COLO668 (cell line): ENCODE measurements at regions not wholly inside any gene's neighbourhood (a gene's known extent, or its start where the extent isn't known, plus 50 kb on each side); places are given as distances from the start of the nearest gene placed in this dataset.

Experiments used
- DNase-seq: peaks from one replicate; lab custom pipeline; 2025; ENCODE audit not compliant: unreplicated experiment; lab: John Stamatoyannopoulos, UW

- no peak for DNase-seq
Measured at GRCh38 chr7:153005750-153006435, 246.3 kb downstream of the ACTR3B start.

- DNase-seq, result no peak
Measured at GRCh38 chr7:153006452-153006851, 246.9 kb downstream of the ACTR3B start.

DNA sequence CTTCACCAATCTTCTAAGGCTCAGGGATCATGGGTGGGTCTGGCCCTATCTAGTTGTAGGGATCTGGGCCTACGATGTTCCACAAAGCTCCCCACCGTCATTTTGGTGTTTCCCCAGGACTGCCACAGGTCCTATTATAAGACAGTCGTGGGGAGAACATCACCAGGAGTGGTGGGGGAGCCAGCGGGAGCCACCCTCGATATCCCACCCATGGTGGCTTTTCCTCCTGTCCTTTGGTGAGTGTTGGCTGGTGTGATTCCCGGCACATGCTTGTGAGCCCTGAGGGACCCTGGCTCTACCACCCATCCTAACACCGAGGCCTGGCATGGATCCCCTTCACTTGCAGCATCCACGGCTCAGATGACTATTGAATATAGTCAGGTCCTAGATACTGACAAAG, 247.4 kb downstream of the ACTR3B start:
- DNase-seq, result no peak

DNA sequence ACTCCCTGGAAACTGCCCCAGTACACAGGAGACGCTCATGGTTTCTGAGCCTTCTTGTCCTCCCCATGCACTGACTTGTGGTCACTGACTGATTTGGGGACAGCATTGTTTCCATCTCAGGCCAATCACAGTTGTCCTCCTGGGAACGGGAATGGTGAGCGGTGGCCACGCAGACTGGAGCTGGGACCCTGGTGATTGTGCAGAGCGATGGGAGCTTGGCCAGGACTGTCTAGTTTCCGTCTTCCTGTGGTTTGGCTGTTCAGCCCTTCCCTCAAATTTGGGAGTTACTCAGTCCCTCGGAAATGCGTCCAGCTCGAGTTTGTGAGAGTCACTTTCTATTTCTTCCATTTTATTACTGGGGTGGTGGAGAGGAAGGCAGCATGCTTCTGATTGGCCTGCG, 250.9 kb downstream of the ACTR3B start:
- DNase-seq, result no peak

- no peak for DNase-seq
Measured at GRCh38 chr7:153012203-153012602, 252.7 kb downstream of the ACTR3B start.

DNA sequence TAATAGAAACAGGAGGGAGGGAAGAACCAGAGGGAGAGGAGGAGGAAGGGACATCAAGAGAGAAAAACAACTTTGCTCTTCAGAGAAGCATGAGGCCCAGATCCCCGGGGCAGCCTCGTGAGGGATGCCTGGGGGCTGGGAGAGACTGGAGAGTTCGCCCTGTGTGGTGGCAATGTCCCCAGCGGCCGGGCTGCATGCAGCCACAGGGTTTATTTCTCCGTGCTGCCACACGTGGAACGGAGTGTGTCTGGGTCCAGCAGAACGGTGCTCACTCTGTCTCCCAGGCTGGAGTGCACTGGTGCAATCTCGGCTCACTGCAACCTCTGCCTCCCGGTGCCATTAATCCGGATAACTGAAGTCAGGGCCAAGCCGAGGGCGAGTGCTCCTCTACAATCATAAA, 257.7 kb downstream of the ACTR3B start:
- DNase-seq, result no peak

GRCh38 chr7:153021542-153021941, 262.0 kb downstream of the ACTR3B start:
- DNase-seq, result no peak

DNA sequence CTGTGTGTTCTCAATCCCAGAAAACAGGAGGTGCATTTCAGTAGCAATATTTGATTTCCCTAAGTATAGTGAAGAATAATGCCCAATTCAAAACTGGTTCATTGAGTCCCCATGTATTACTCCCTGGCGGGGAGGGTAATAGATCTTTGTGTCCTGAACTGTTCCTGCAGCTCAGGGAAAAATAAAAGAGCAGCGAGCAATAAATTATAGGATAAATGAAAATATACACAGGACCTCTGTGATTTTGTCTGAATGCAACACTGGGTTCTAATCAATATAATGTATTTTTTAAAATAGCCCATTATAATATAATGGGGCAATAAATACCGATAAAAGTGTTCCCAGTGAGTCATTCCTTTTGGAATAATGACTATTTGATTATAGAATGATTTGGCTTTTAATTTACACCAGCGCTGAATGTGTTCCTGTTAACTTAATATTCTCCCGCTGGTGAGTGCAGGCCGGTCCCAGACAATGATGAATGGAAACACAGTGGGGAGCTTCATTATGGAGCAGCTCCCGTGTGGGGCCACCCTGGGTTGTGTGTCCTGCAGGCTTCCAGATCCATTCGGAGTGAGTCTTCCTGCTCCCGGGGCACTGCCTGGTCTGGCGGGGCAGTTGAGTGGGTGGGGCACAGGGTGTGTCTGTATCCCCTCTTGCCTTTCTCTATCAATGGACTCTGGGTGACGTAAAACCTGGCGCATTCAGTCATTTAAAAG, 263.1 kb downstream of the ACTR3B start:
- DNase-seq, result no peak

DNA sequence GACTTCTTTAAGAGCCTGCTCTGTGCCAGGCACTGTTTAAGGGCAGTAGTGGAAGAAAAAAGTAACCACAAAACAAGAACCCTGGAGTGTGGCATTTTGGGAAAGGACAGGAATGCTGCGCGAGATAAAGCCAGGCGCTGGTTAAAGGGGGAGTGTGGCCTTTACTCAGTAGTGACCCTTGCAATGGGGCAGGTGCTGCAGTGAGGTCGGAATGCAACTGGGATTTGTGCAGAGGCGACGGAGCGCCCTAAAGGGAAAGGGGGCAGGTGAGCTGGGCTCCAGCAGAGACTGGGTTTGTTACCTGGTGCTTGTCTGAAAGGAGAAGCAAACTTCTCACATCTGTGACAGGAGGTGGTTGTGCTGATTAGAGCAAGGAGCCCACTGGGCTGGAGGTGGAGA, 263.6 kb downstream of the ACTR3B start:
- no peak for DNase-seq

GRCh38 chr7:153027210-153027609, 267.7 kb downstream of the ACTR3B start:
- no peak for DNase-seq

DNA sequence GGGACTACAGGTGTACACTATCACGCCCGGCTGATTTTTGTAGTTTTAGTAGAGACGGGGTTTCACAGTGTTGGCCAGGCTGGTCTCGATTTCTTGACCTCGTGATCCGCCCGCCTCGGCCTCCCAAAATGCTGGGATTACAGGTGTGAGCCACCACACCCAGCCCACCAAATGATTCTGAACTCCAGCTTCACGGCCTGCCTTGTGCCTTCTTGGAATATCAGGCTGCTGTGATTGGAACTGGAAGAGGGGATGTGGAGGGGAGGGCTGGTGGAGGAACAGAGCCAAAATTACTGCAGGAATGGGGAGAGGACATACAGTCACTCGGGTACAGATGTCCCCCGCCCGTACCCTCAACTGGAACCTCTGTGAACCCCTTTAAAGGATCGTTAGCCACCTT, 268.4 kb downstream of the ACTR3B start:
- DNase-seq, result no peak

- no peak for DNase-seq
Measured at GRCh38 chr7:153030976-153031375, 271.4 kb downstream of the ACTR3B start.

DNA sequence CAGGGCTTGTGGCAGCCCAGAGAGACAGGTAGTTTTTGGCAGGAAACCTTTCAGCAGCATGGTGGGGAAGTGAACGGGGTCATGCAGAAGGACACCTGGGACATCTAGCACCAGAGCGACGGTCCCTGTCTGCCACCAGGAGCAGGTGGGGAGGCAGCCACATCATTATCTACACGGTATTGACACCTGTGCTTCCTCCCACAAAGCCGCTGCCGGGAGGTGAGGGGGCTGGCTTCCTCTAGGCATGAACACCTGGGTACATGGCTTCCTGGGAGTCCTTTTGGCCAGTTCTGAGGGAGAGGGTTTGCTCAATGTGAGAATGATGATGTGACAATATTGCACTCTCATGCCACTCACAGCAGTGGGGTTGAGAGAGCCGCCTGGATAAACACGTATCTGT, 275.2 kb downstream of the ACTR3B start:
- no peak for DNase-seq

GRCh38 chr7:153036396-153037063, 277.0 kb downstream of the ACTR3B start:
- no peak for DNase-seq

GRCh38 chr7:153043440-153043839, 283.9 kb downstream of the ACTR3B start:
- DNase-seq, result no peak

- no peak for DNase-seq
Measured at GRCh38 chr7:153044981-153045380, 285.4 kb downstream of the ACTR3B start.

- no peak for DNase-seq
Measured at GRCh38 chr7:153047079-153047959, 287.8 kb downstream of the ACTR3B start.

GRCh38 chr7:153052206-153052605, 292.7 kb downstream of the ACTR3B start:
- no peak for DNase-seq

GRCh38 chr7:153061910-153062528, 302.5 kb downstream of the ACTR3B start:
- no peak for DNase-seq

DNA sequence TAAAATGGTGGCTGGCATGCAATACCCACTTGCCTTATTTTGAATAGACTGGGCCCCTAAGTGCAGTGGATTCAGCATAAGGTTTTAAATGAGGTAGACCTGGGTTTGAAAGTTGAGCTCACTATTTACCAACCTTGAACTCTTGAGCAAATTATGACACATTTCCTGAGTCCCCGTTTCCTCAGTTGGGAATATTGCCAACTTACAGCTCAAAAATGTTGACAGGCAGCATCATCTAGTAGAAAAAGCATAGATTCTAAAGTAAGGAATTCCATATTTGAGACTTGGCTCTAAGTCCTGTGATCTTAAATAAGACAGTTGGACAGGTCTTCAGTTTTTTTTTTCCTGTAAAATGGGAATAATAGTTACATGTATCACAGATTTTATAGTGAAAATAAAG, 305.5 kb downstream of the ACTR3B start:
- DNase-seq, result no peak

DNA sequence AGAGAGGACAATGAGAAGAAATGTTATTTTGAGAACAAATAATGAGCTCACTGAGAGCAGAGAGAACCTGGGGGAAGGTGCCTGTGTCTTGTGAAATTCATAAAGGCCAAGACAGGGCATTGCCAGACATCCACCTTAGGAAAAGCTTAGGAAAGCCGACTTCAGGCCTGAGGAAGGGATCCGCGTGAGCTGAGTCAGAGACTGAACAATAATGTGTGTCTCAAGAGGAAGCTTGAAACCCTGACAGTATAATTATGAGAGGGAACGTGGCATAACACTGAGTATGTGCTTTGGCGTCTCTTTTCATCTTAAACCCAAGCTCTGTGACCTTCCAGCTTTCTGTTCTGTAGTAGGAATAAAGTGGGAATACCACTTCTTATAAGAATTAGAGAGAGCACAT, 307.2 kb downstream of the ACTR3B start:
- DNase-seq, result no peak
